Vagina (tissue), 2 donors: ENCODE measurements at regions not wholly inside any gene's neighbourhood (a gene's known extent, or its start where the extent isn't known, plus 50 kb on each side); places are given as distances from the start of the nearest gene placed in this dataset.
"Not testable (repeated sequence)": the region's sequence is repeated elsewhere in the genome, so short reads cannot be mapped to it uniquely, and the experiment has no call there.

Source experiments
- DNase-seq, 2 donors: peaks; one replicate each; pipeline ENCODE4 v3.0.0-alpha.2; 2017; ENCODE audit errors: extremely low spot score in 2 of 2
- H3K27ac ChIP-seq: fragments of 200-600 bp; sonication (generic); one replicate; pipeline ENCODE4 v1.5.1; 2019
- H3K27me3 ChIP-seq: fragments of 200-600 bp; sonication (generic); one replicate; pipeline ENCODE4 v1.5.1; 2019
- H3K36me3 ChIP-seq, 2 donors: fragments of 200-600 bp; sonication (generic); one replicate each; pipeline ENCODE4 v1.5.1; 2017 to 2019
- H3K4me1 ChIP-seq: fragments of 200-600 bp; sonication (generic); one replicate; pipeline ENCODE4 v1.5.1; 2019
- H3K4me3 ChIP-seq, 2 donors: fragments of 200-600 bp; sonication (generic); 1 replicate in 1 of 2; 2 replicates in 1 of 2; pipeline ENCODE4 v1.5.1; 2016 to 2019
- H3K9me3 ChIP-seq: fragments of 200-600 bp; sonication (generic); one replicate; pipeline ENCODE4 v1.5.1; 2019
- CTCF ChIP-seq, 3 experiments: fragments of 450-650 bp in 2 of 3; fragments of 200-600 bp in 1 of 3; sonication (generic) in 1 of 3; IDR thresholded peaks; one replicate each; pipeline ENCODE4 v1.5.1; 2017 to 2019; ENCODE audit warnings: antibody characterized with exemption in 3 of 3, mild to moderate bottlenecking in 2 of 3, moderate library complexity in 2 of 3
- POLR2A ChIP-seq, 2 donors: fragments of 450-650 bp; IDR thresholded peaks; one replicate each; pipeline ENCODE4 v1.6.1; 2017; ENCODE audit warnings: antibody characterized with exemption in 2 of 2, mild to moderate bottlenecking in 2 of 2, moderate library complexity in 2 of 2
- POLR2AphosphoS5 ChIP-seq, 2 donors: sonication (generic); formaldehyde crosslinking; IDR thresholded peaks; one replicate each; pipeline ENCODE4 v1.9.0; 2017; ENCODE audit warnings: antibody characterized with exemption in 2 of 2, mild to moderate bottlenecking in 2 of 2, low read depth in 1 of 2; ENCODE audit not compliant: insufficient read depth in 1 of 2
- intact Hi-C: fragments of 100-400 bp; cut with DNase I; formaldehyde crosslinking; loops from one replicate; pipeline ENCODE4 v1.15.1; 2023

- H3K27me3 ChIP-seq = no peaks in the 10 kb centered on the region
- intact Hi-C loops = no loop called here
- no peak overlapping the region for H3K4me3 ChIP-seq
- H3K27ac ChIP-seq = no peak overlapping the region
- no peaks in the 10 kb centered on the region for H3K9me3 ChIP-seq
- no peak for TF ChIP-seq POLR2AphosphoS5 (IDR thresholded peaks at IDR 0.05; ENCODE audit: insufficient read depth in 1 of 2, low read depth in 1 of 2)
- no peak for TF ChIP-seq CTCF (IDR thresholded peaks at IDR 0.05)
- TF ChIP-seq POLR2A (IDR thresholded peaks at IDR 0.05) = no peak
- DNase-seq = no peak
- no peaks in the 10 kb centered on the region for H3K4me1 ChIP-seq
- H3K36me3 ChIP-seq = no peaks in the 10 kb centered on the region
Measured at GRCh38 chr2:52022006-52022405, 990.1 kb upstream of the NRXN1 start.

GRCh38 chr2:52017646-52018235 lies 985.8 kb upstream of the NRXN1 start:
- H3K4me3 ChIP-seq = no peak overlapping the region
- no peak for DNase-seq
- no peaks in the 10 kb centered on the region for H3K27me3 ChIP-seq
- no peaks in the 10 kb centered on the region for H3K4me1 ChIP-seq
- TF ChIP-seq CTCF (IDR thresholded peaks at IDR 0.05) = no peak
- no peak for TF ChIP-seq POLR2A (IDR thresholded peaks at IDR 0.05)
- no peak for TF ChIP-seq POLR2AphosphoS5 (IDR thresholded peaks at IDR 0.05; ENCODE audit: insufficient read depth in 1 of 2, low read depth in 1 of 2)
- intact Hi-C loops = no loop called here
- H3K9me3 ChIP-seq = no peaks in the 10 kb centered on the region
- no peaks in the 10 kb centered on the region for H3K36me3 ChIP-seq
- H3K27ac ChIP-seq = no peak overlapping the region

- H3K36me3 ChIP-seq, H3K4me3 ChIP-seq, H3K27me3 ChIP-seq, H3K9me3 ChIP-seq, intact Hi-C loops, H3K27ac ChIP-seq, H3K4me1 ChIP-seq, DNase-seq: not testable (repeated sequence)
Measured at GRCh38 chr2:52006821-52007366, 975.0 kb upstream of the NRXN1 start.

- no peak for DNase-seq
- no peaks in the 10 kb centered on the region for H3K36me3 ChIP-seq
- intact Hi-C loops = no loop called here
- H3K27ac ChIP-seq = no peak overlapping the region
- TF ChIP-seq CTCF (IDR thresholded peaks at IDR 0.05) (no peak), POLR2AphosphoS5 (IDR thresholded peaks at IDR 0.05; ENCODE audit: insufficient read depth in 1 of 2, low read depth in 1 of 2) (no peak), POLR2A (IDR thresholded peaks at IDR 0.05) (no peak)
- no peak overlapping the region for H3K4me3 ChIP-seq
- no peaks in the 10 kb centered on the region for H3K4me1 ChIP-seq
- no peaks in the 10 kb centered on the region for H3K9me3 ChIP-seq
- no peaks in the 10 kb centered on the region for H3K27me3 ChIP-seq
Measured at GRCh38 chr2:52000151-52000855, 968.4 kb upstream of the NRXN1 start.

- no peaks in the 10 kb centered on the region for H3K9me3 ChIP-seq
- intact Hi-C loops = no loop called here
- TF ChIP-seq CTCF (IDR thresholded peaks at IDR 0.05) = no peak
Measured at GRCh38 chr2:51998890-51999289, 967.0 kb upstream of the NRXN1 start.

More at GRCh38 chr2:51998890-51999289, 967.0 kb upstream of the NRXN1 start:
- no peaks in the 10 kb centered on the region for H3K27me3 ChIP-seq
- DNase-seq = no peak
- no peaks in the 10 kb centered on the region for H3K36me3 ChIP-seq
- no peaks in the 10 kb centered on the region for H3K4me1 ChIP-seq
- H3K4me3 ChIP-seq = no peak overlapping the region
- H3K27ac ChIP-seq = no peak overlapping the region
